GM10266 (cell line): ENCODE measurements at regions not wholly inside any gene's neighbourhood (a gene's known extent, or its start where the extent isn't known, plus 50 kb on each side); places are given as distances from the start of the nearest gene placed in this dataset.

Experiments used
- DNase-seq: peaks from one replicate; pipeline ENCODE4 v3.0.0; 2012; ENCODE audit errors: extremely low spot score
- CTCF ChIP-seq: IDR thresholded peaks from 2 replicates; pipeline ENCODE4 v1.5.1; 2012; ENCODE audit warnings: mild to moderate bottlenecking, low read depth; ENCODE audit not compliant: control insufficient read depth, insufficient read depth; ENCODE audit errors: missing control alignments

- no peak for DNase-seq
- no peak for TF ChIP-seq CTCF
Observed at GRCh38 chr18:23401400-23402347, 51.4 kb upstream of the RIOK3 start.
